GM23338 (cell line): ENCODE measurements at regions not wholly inside any gene's neighbourhood (a gene's known extent, or its start where the extent isn't known, plus 50 kb on each side); places are given as distances from the start of the nearest gene placed in this dataset.

Experiments used
- ATAC-seq: fragments of 200-7000 bp; cut with Tn5 transposase; 3 replicates; pipeline ENCODE4 v1.9.1; 2020
- DNase-seq: peaks from one replicate; pipeline ENCODE4 v3.0.0-alpha.2; 2015; ENCODE audit warnings: low spot score
- H2AFZ ChIP-seq: fragments of 200-600 bp; sonication (generic); 2 replicates; pipeline ENCODE4 v1.8.0; 2016; ENCODE audit warnings: antibody characterized with exemption, mild to moderate bottlenecking, moderate library complexity
- H3F3A ChIP-seq: fragments of 200-600 bp; sonication (generic); replicated peaks from 2 replicates; pipeline ENCODE4 v1.8.0; 2017; ENCODE audit warnings: antibody characterized with exemption, mixed run types, low read depth
- H3K27ac ChIP-seq: fragments of 200-600 bp; sonication (generic); 2 replicates; pipeline ENCODE4 v1.6.1; 2016; ENCODE audit warnings: low read depth
- H3K27me3 ChIP-seq: fragments of 200-600 bp; sonication (generic); 2 replicates; pipeline ENCODE4 v1.8.0; 2016; ENCODE audit warnings: mild to moderate bottlenecking, mixed run types, moderate library complexity; ENCODE audit not compliant: insufficient read depth
- H3K36me3 ChIP-seq: fragments of 200-600 bp; sonication (generic); 2 replicates; pipeline ENCODE4 v1.8.0; 2016; ENCODE audit warnings: mild to moderate bottlenecking; ENCODE audit not compliant: insufficient read depth
- H3K4me1 ChIP-seq: fragments of 200-600 bp; sonication (generic); 2 replicates; pipeline ENCODE4 v1.8.0; 2016; ENCODE audit warnings: mild to moderate bottlenecking, moderate library complexity; ENCODE audit not compliant: insufficient read depth
- H3K4me2 ChIP-seq: fragments of 200-600 bp; sonication (generic); 2 replicates; pipeline ENCODE4 v1.7.1; 2017; ENCODE audit warnings: mixed run types
- H3K4me3 ChIP-seq: fragments of 200-600 bp; sonication (generic); 2 replicates; pipeline ENCODE4 v1.6.1; 2016; ENCODE audit warnings: mixed run types
- H3K79me2 ChIP-seq: fragments of 200-600 bp; sonication (generic); replicated peaks from 2 replicates; pipeline ENCODE4 v1.8.0; 2017; ENCODE audit warnings: mild to moderate bottlenecking; ENCODE audit not compliant: insufficient read depth
- H3K9me2 ChIP-seq: fragments of 200-600 bp; sonication (generic); 2 replicates; pipeline ENCODE4 v1.8.0; 2017; ENCODE audit not compliant: insufficient read depth
- H4K20me1 ChIP-seq: fragments of 200-600 bp; sonication (generic); replicated peaks from 2 replicates; pipeline ENCODE4 v1.8.0; 2017; ENCODE audit warnings: mild to moderate bottlenecking; ENCODE audit not compliant: insufficient read depth
- H3K27ac Mint-ChIP-seq: 2 replicates; pipeline ENCODE4 v1.8.0; 2020; ENCODE audit warnings: inconsistent platforms, mild to moderate bottlenecking, moderate library complexity, mixed read lengths
- H3K27me3 Mint-ChIP-seq: 3 replicates; pipeline ENCODE4 v1.8.0; 2022; ENCODE audit warnings: low read depth, mild to moderate bottlenecking, moderate library complexity, mixed read lengths, inconsistent platforms; ENCODE audit not compliant: insufficient read depth, poor library complexity
- H3K36me3 Mint-ChIP-seq: 3 replicates; pipeline ENCODE4 v1.8.0; 2021; ENCODE audit warnings: low read depth, mild to moderate bottlenecking, inconsistent platforms, moderate library complexity, mixed read lengths
- H3K4me1 Mint-ChIP-seq: 3 replicates; pipeline ENCODE4 v1.8.0; 2020; ENCODE audit warnings: mild to moderate bottlenecking, inconsistent platforms, mixed read lengths
- H3K4me3 Mint-ChIP-seq: 3 replicates; pipeline ENCODE4 v1.8.0; 2021; ENCODE audit warnings: moderate library complexity, mild to moderate bottlenecking, inconsistent platforms, mixed read lengths
- H3K9me3 Mint-ChIP-seq: 3 replicates; pipeline ENCODE4 v1.8.0; 2020; ENCODE audit warnings: moderate library complexity, mild to moderate bottlenecking, inconsistent platforms, mixed read lengths
- CREB1 ChIP-seq: fragments of 250-450 bp; sonication (Bioruptor Pico); IDR thresholded peaks from 2 replicates; pipeline ENCODE4 v1.5.0; 2020; ENCODE audit warnings: low read depth, mild to moderate bottlenecking, moderate library complexity
- CTCF ChIP-seq, 2 experiments: fragments of 200-600 bp in 1 of 2; sonication (generic) in 1 of 2; conservative IDR thresholded peaks; 2 replicates each; pipeline versions ENCODE4 v1.5.1 to v1.6.1; 2016 to 2017; ENCODE audit warnings: antibody characterized with exemption in 2 of 2, low read depth in 2 of 2, mild to moderate bottlenecking in 2 of 2, moderate library complexity in 1 of 2
- EZH2phosphoT487 ChIP-seq: fragments of 200-600 bp; sonication (generic); IDR thresholded peaks from one replicate; pipeline ENCODE4 v1.8.1; 2018; ENCODE audit warnings: antibody characterized with exemption; ENCODE audit not compliant: unreplicated experiment
- JUNB ChIP-seq: IDR thresholded peaks from one replicate; pipeline ENCODE4 v1.6.1; 2016; ENCODE audit warnings: antibody characterized with exemption; ENCODE audit not compliant: unreplicated experiment
- POLR2AphosphoS5 ChIP-seq: IDR thresholded peaks from 2 replicates; pipeline ENCODE4 v1.6.1; 2016; ENCODE audit warnings: antibody characterized with exemption, low read depth
- STAT1 ChIP-seq: IDR thresholded peaks from one replicate; pipeline ENCODE4 v1.6.1; 2016; ENCODE audit warnings: antibody characterized with exemption; ENCODE audit not compliant: unreplicated experiment
- ZNF114 ChIP-seq: fragments of 250-450 bp; sonication (Bioruptor Pico); IDR thresholded peaks from 2 replicates; pipeline ENCODE4 v1.5.0; 2020; ENCODE audit warnings: mild to moderate bottlenecking, moderate library complexity
- TF ChIP-seq, protein P1 (sequence below): fragments of 250-450 bp; sonication (Bioruptor Pico); IDR thresholded peaks from 2 replicates; pipeline ENCODE4 v1.5.0; 2020; ENCODE audit warnings: mild to moderate bottlenecking, moderate library complexity
- TF ChIP-seq, protein P2 (sequence below): IDR thresholded peaks from one replicate; pipeline ENCODE4 v1.6.1; 2018; ENCODE audit warnings: antibody characterized with exemption; ENCODE audit not compliant: unreplicated experiment

DNA sequence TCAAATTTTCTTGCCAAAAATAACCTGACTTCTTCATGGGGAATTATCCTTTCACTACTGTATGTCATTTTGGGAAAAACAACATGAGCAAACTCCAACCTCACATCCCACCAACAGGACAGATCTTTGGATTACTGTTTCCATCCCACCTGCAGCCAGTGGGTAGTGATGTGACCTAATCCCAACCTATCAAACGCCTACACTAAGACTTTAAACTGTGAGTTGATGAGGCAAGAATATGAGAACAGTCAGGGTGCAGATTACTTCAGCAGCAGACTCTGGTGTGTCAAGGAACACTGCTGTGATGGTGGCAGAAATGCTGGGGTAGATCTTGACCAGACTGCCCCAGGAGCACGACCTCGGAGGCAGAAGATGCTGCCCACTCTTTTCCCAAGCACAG is 293.2 kb downstream of the DUSP6 start (continued):
- TF ChIP-seq, protein P1, sequence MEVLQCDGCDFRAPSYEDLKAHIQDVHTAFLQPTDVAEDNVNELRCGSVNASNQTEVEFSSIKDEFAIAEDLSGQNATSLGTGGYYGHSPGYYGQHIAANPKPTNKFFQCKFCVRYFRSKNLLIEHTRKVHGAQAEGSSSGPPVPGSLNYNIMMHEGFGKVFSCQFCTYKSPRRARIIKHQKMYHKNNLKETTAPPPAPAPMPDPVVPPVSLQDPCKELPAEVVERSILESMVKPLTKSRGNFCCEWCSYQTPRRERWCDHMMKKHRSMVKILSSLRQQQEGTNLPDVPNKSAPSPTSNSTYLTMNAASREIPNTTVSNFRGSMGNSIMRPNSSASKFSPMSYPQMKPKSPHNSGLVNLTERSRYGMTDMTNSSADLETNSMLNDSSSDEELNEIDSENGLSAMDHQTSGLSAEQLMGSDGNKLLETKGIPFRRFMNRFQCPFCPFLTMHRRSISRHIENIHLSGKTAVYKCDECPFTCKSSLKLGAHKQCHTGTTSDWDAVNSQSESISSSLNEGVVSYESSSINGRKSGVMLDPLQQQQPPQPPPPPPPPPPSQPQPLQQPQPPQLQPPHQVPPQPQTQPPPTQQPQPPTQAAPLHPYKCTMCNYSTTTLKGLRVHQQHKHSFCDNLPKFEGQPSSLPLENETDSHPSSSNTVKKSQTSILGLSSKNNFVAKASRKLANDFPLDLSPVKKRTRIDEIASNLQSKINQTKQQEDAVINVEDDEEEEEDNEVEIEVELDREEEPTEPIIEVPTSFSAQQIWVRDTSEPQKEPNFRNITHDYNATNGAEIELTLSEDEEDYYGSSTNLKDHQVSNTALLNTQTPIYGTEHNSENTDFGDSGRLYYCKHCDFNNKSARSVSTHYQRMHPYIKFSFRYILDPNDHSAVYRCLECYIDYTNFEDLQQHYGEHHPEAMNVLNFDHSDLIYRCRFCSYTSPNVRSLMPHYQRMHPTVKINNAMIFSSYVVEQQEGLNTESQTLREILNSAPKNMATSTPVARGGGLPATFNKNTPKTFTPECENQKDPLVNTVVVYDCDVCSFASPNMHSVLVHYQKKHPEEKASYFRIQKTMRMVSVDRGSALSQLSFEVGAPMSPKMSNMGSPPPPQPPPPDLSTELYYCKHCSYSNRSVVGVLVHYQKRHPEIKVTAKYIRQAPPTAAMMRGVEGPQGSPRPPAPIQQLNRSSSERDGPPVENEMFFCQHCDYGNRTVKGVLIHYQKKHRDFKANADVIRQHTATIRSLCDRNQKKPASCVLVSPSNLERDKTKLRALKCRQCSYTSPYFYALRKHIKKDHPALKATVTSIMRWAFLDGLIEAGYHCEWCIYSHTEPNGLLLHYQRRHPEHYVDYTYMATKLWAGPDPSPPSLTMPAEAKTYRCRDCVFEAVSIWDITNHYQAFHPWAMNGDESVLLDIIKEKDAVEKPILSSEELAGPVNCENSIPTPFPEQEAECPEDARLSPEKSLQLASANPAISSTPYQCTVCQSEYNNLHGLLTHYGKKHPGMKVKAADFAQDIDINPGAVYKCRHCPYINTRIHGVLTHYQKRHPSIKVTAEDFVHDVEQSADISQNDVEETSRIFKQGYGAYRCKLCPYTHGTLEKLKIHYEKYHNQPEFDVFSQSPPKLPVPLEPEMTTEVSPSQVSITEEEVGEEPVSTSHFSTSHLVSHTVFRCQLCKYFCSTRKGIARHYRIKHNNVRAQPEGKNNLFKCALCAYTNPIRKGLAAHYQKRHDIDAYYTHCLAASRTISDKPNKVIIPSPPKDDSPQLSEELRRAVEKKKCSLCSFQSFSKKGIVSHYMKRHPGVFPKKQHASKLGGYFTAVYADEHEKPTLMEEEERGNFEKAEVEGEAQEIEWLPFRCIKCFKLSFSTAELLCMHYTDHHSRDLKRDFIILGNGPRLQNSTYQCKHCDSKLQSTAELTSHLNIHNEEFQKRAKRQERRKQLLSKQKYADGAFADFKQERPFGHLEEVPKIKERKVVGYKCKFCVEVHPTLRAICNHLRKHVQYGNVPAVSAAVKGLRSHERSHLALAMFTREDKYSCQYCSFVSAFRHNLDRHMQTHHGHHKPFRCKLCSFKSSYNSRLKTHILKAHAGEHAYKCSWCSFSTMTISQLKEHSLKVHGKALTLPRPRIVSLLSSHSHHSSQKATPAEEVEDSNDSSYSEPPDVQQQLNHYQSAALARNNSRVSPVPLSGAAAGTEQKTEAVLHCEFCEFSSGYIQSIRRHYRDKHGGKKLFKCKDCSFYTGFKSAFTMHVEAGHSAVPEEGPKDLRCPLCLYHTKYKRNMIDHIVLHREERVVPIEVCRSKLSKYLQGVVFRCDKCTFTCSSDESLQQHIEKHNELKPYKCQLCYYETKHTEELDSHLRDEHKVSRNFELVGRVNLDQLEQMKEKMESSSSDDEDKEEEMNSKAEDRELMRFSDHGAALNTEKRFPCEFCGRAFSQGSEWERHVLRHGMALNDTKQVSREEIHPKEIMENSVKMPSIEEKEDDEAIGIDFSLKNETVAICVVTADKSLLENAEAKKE: no peak

GRCh38 chr12:89058402-89058801 is 293.9 kb downstream of the DUSP6 start:
- Histone ChIP-seq H3K9me2 (no peaks in the 10 kb centered on the region), H3K27ac (no peak overlapping the region), H3K36me3 (no peaks in the 10 kb centered on the region), H4K20me1 (no peaks in the 10 kb centered on the region; the same call in 1 of the 2 replicates), H3K4me2 (no peak overlapping the region), H3K4me1 (no peaks in the 10 kb centered on the region), H3K4me3 (no peak overlapping the region), H3K27me3 (no peaks in the 10 kb centered on the region), H2AFZ (no peak overlapping the region), H3F3A (no peaks in the 10 kb centered on the region), H3K79me2 (no peaks in the 10 kb centered on the region)
- Mint-ChIP-seq H3K4me3 (no peak overlapping the region), H3K27me3 (peaks cover 1% of the 10 kb centered on the region), H3K27ac (no peak overlapping the region), H3K36me3 (peaks cover 7% of the 10 kb centered on the region), H3K4me1 (peaks cover 6% of the 10 kb centered on the region; the same call in 2 of the 3 replicates), H3K9me3 (peaks cover 10% of the 10 kb centered on the region)
- DNase-seq (no peak), ATAC-seq (no peak)
- TF ChIP-seq JUNB (no peak), CREB1 (no peak), POLR2AphosphoS5 (no peak), ZNF114 (CRISPR knock-in tag) (no peak), EZH2phosphoT487 (no peak), CTCF (conservative IDR thresholded peaks at IDR 0.05; ENCODE audit: low read depth in 2 of 2) (no peak), STAT1 (no peak)
- TF ChIP-seq, protein P2, sequence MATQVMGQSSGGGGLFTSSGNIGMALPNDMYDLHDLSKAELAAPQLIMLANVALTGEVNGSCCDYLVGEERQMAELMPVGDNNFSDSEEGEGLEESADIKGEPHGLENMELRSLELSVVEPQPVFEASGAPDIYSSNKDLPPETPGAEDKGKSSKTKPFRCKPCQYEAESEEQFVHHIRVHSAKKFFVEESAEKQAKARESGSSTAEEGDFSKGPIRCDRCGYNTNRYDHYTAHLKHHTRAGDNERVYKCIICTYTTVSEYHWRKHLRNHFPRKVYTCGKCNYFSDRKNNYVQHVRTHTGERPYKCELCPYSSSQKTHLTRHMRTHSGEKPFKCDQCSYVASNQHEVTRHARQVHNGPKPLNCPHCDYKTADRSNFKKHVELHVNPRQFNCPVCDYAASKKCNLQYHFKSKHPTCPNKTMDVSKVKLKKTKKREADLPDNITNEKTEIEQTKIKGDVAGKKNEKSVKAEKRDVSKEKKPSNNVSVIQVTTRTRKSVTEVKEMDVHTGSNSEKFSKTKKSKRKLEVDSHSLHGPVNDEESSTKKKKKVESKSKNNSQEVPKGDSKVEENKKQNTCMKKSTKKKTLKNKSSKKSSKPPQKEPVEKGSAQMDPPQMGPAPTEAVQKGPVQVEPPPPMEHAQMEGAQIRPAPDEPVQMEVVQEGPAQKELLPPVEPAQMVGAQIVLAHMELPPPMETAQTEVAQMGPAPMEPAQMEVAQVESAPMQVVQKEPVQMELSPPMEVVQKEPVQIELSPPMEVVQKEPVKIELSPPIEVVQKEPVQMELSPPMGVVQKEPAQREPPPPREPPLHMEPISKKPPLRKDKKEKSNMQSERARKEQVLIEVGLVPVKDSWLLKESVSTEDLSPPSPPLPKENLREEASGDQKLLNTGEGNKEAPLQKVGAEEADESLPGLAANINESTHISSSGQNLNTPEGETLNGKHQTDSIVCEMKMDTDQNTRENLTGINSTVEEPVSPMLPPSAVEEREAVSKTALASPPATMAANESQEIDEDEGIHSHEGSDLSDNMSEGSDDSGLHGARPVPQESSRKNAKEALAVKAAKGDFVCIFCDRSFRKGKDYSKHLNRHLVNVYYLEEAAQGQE: no peak
